Pancreas (tissue), 10 donors: ENCODE measurements at regions not wholly inside any gene's neighbourhood (a gene's known extent, or its start where the extent isn't known, plus 50 kb on each side); places are given as distances from the start of the nearest gene placed in this dataset.

Experiments
- ATAC-seq, 4 donors: fragments of 200-7000 bp; cut with Tn5 transposase; one replicate each; pipeline versions ENCODE4 v1.8.0 to v1.9.1; 2020; ENCODE audit warnings: mild to moderate bottlenecking in 4 of 4, moderate library complexity in 4 of 4
- DNase-seq, 6 donors: peaks; one replicate each; pipeline ENCODE4 v3.0.0-alpha.2; 2020
- FAIRE-seq: peaks from 2 replicates; lab custom pipeline; 2012; peaks lifted over from hg19 to GRCh38; lab: Jason Lieb, UNC
- H3K27ac ChIP-seq, 4 donors: fragments of 200-600 bp; sonication (generic); 1 replicate in 3 of 4; 2 replicates in 1 of 4; pipeline versions ENCODE4 v1.5.0 to v1.8.0; 2020
- H3K27me3 ChIP-seq, 4 donors: fragments of 200-600 bp; one replicate each; pipeline ENCODE4 v1.8.0; 2021
- H3K36me3 ChIP-seq, 3 donors: fragments of 200-600 bp; sonication (generic) in 1 of 3; one replicate each; pipeline versions ENCODE4 v1.5.0 to v1.8.0; 2020 to 2021
- H3K4me1 ChIP-seq, 3 donors: fragments of 200-600 bp; one replicate each; pipeline ENCODE4 v1.8.0; 2021
- H3K4me3 ChIP-seq, 4 donors: fragments of 200-600 bp; sonication (generic) in 2 of 4; one replicate each; pipeline versions ENCODE4 v1.5.0 to v1.8.0; 2020 to 2021
- H3K9me3 ChIP-seq, 4 donors: fragments of 200-600 bp; one replicate each; pipeline ENCODE4 v1.8.0; 2021
- WGBS, 2 donors: extraction: QIAGEN DNeasy Blood & Tissue Kit; methylation state at CpG; one replicate each; pipeline ENCODE4 v1.1.7; 2013; 5-methylcytosine and 5-hydroxymethylcytosine counted together
- intact Hi-C, 3 donors: fragments of 100-400 bp; cut with DNase I; formaldehyde crosslinking; loops; one replicate each; pipeline versions ENCODE4 v1.11.1 to v1.14.2; 2022
- TF ChIP-seq, protein P1 (sequence below), 4 donors: fragments of 200-600 bp; sonication (generic) in 3 of 4; IDR thresholded peaks; one replicate each; pipeline versions ENCODE4 v1.5.0 to v1.8.0; 2021; ENCODE audit warnings: antibody characterized with exemption in 4 of 4
- donor health status: healthy with polysubstance abuse.
- donor health status: DM: no; HTN: no; CAD: no; lungs with moderate emphysema.
- donor health status: DM: no; HTN: no; CAD: no.
- donor health status: control.
- donor health status: control.
- donor health status: Bipolar disorder and iron deficiency.
- donor health status: DM: yes; HTN: yes; CAD: no.
- donor health status: DM: no; HTN: no; CAD: no.
- donor health status: DM: no; HTN: no; CAD: no.
- donor health status: DM: yes; HTN: yes; CAD: no.

DNA sequence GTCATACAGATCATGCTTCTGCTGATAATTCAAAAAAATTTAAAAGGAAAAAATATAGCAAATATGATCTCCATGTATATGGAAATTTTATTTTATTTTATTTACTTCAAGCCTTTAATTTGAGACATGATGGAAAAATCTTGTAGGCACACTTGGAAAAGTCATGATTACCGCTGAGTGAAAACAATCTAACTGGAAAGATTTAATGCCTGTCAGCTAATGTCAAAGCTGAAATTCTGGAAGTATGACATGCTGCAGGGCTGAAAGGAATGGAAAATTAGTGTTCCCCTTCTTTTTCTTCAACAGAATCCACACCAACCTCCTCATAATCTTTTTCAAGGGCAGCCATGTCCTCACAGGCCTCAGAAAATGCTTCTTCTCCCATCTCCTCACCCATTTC lies 58.2 kb downstream of the RPRM start:
- 87 to 90% methylated on average over 1 of the region's 1 CpG for WGBS, 2 donors
- Histone ChIP-seq H3K36me3 (no peaks in the 10 kb centered on the region), H3K27ac (no peak overlapping the region), H3K4me3 (no peak overlapping the region), H3K27me3 (no peaks in the 10 kb centered on the region), H3K9me3 (no peaks in the 10 kb centered on the region), H3K4me1 (no peaks in the 10 kb centered on the region)
- TF ChIP-seq, protein P1, sequence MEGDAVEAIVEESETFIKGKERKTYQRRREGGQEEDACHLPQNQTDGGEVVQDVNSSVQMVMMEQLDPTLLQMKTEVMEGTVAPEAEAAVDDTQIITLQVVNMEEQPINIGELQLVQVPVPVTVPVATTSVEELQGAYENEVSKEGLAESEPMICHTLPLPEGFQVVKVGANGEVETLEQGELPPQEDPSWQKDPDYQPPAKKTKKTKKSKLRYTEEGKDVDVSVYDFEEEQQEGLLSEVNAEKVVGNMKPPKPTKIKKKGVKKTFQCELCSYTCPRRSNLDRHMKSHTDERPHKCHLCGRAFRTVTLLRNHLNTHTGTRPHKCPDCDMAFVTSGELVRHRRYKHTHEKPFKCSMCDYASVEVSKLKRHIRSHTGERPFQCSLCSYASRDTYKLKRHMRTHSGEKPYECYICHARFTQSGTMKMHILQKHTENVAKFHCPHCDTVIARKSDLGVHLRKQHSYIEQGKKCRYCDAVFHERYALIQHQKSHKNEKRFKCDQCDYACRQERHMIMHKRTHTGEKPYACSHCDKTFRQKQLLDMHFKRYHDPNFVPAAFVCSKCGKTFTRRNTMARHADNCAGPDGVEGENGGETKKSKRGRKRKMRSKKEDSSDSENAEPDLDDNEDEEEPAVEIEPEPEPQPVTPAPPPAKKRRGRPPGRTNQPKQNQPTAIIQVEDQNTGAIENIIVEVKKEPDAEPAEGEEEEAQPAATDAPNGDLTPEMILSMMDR (IDR thresholded peaks at IDR 0.05), result no peak
- FAIRE-seq (no peak), ATAC-seq (no peak), DNase-seq (no peak)
- intact Hi-C loops, result no loop called here

DNA sequence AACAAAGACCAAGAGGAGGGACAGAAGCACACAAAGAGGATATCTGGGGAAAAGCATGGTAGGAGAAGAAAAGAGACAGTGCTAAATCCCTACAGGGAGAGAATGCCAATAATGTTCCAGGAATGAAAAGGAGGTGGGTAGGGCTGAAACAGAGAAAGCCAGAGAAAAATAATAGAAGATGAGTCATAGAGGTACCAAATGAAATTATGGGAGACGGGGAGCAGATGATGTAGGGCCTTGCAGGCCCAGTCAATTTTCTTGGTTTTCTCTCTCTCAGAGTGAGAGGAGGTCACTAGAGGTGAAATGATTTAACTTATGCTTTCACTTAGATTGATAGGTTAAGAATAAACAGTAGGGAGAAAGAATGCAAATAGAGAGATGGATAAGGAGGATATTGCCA lies 61.5 kb downstream of the RPRM start:
- no peak for FAIRE-seq
- Histone ChIP-seq H3K36me3 (no peaks in the 10 kb centered on the region), H3K27ac (no peak overlapping the region), H3K27me3 (no peaks in the 10 kb centered on the region), H3K4me3 (no peak overlapping the region), H3K9me3 (no peaks in the 10 kb centered on the region), H3K4me1 (no peaks in the 10 kb centered on the region)
- TF ChIP-seq, protein P1 (IDR thresholded peaks at IDR 0.05), result no peak
- intact Hi-C loops, result no loop called here
- no peak for DNase-seq
- ATAC-seq, result no peak
- 76 to 81% methylated on average over 1 of the region's 1 CpG for WGBS, 2 donors

DNA sequence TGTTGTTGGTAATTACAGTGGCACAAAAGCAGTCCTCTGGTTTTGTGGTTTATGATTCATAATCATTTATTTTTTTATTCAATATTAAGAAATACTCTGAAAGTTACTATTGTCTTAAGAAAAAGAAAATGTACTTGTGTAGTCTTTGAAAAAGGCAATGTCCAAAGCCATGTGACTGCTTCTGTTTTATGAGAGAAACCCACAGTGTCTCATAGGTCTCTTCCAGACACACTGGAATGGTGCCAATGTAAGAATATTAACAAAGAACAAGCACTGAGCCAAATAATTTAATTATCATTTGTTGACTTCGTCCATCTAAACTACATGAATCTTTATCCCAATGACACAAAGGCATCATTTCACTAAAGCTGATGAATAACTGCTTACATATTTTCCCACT lies 62.5 kb downstream of the RPRM start:
- Histone ChIP-seq H3K27ac (no peak overlapping the region), H3K9me3 (no peaks in the 10 kb centered on the region), H3K27me3 (no peaks in the 10 kb centered on the region), H3K4me3 (no peak overlapping the region), H3K36me3 (no peaks in the 10 kb centered on the region), H3K4me1 (no peaks in the 10 kb centered on the region)
- DNase-seq (no peak), ATAC-seq (no peak), FAIRE-seq (no peak)
- intact Hi-C loops, result no loop called here
- TF ChIP-seq, protein P1 (IDR thresholded peaks at IDR 0.05), result no peak
- WGBS, 2 donors, result 39 to 43% methylated on average over 1 of the region's 1 CpG

DNA sequence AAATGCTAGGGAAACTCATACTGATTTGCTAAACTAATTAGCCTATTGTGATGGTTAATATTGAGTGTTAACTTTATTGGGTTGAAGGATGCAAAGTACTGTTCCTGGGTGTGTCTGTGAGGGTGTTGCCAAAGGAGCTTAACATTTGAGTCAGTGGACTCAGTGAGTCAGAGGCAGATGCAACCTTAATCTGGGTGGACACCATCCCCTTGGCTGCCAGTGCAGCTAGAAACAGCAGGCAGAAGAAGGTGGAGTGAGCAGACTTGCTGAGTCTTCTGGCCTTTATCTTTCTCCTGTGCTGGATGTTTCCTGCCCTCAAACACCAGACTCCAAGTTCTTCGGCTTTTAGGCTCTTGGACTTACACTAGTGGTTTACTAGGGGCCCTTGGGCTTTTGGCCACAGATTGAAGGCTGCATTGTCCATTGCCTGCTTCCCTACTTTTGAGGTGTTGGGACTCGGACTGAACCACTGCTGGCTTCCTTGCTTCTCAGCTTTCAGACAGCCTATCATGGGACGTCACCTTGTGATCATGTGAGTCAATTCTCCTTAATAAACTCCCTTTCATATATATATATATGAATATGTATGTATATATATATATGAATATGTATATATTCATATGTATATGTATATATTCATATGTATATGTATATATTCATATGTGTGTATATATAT lies 69.7 kb downstream of the RPRM start:
- H3K9me3 ChIP-seq, result no peaks in the 10 kb centered on the region
- TF ChIP-seq, protein P1 (IDR thresholded peaks at IDR 0.05), result no peak
- H3K27ac ChIP-seq, result no peak overlapping the region
- intact Hi-C loops, result no loop called here
- H3K27me3 ChIP-seq, result no peaks in the 10 kb centered on the region
- 53 to 57% methylated on average over 3 of the region's 3 CpGs for WGBS, 2 donors
- no peaks in the 10 kb centered on the region for H3K4me1 ChIP-seq
- FAIRE-seq (no peak), DNase-seq (no peak), ATAC-seq (no peak)
- no peak overlapping the region for H3K4me3 ChIP-seq
- no peaks in the 10 kb centered on the region for H3K36me3 ChIP-seq

DNA sequence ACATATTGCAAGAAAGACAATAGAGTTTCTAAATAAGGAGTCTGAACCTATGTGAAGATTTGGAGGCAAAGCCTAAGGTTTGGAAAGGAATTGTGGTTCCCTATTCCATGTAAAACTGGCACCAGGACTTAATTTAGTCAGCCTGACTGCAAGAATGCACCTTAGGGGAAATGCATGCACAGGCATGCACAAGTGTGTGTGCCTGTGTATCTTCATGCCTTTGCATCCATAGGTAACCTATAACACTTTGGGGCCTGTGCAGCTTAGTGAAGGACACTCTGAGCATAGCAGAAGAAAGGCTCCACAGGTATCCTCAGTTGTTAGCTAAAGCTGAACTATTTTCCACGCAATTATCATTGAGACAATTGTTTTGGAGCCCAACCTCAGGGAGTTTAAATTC lies 73.4 kb downstream of the RPRM start:
- H3K9me3 ChIP-seq, result no peaks in the 10 kb centered on the region
- H3K4me1 ChIP-seq, result no peaks in the 10 kb centered on the region
- no peaks in the 10 kb centered on the region for H3K36me3 ChIP-seq
- ATAC-seq (no peak), FAIRE-seq (no peak), DNase-seq (no peak)
- 48 to 52% methylated on average over 1 of the region's 1 CpG for WGBS, 2 donors
- intact Hi-C loops, result no loop called here
- H3K27me3 ChIP-seq, result no peaks in the 10 kb centered on the region
- TF ChIP-seq, protein P1 (IDR thresholded peaks at IDR 0.05), result no peak
- no peak overlapping the region for H3K27ac ChIP-seq
- H3K4me3 ChIP-seq, result no peak overlapping the region
